GM18868 (cell line): ENCODE measurements at regions not wholly inside any gene's neighbourhood (a gene's known extent, or its start where the extent isn't known, plus 50 kb on each side); places are given as distances from the start of the nearest gene placed in this dataset.

ENCODE experiments used
- ATAC-seq: cut with Tn5 transposase; IDR thresholded peaks from one replicate; pipeline ENCODE4 v1.9.1; 2021; ENCODE audit warnings: mild to moderate bottlenecking, moderate library complexity; ENCODE audit not compliant: unreplicated experiment

GRCh38 chr13:44237276-44237767 is 136.3 kb upstream of the SERP2 start:
- ATAC-seq = peak; percentile 77

- ATAC-seq = no peak
Observed at GRCh38 chr13:44237881-44238421, 135.7 kb upstream of the SERP2 start.

- no peak for ATAC-seq
Observed at GRCh38 chr13:44240611-44241145, 132.9 kb upstream of the SERP2 start.

GRCh38 chr13:44241638-44242037 is 132.0 kb upstream of the SERP2 start:
- no peak for ATAC-seq

GRCh38 chr13:44242766-44243165 is 130.9 kb upstream of the SERP2 start:
- no peak for ATAC-seq

- peak; percentile 63 for ATAC-seq
Observed at GRCh38 chr13:44243198-44243857, 130.3 kb upstream of the SERP2 start.

GRCh38 chr13:44244288-44244687 is 129.3 kb upstream of the SERP2 start:
- ATAC-seq = no peak

GRCh38 chr13:44249431-44249836 is 124.2 kb upstream of the SERP2 start:
- no peak for ATAC-seq

- ATAC-seq = no peak
Observed at GRCh38 chr13:44252938-44253337, 120.7 kb upstream of the SERP2 start.

- ATAC-seq = no peak
Observed at GRCh38 chr13:44255771-44256364, 117.8 kb upstream of the SERP2 start.

GRCh38 chr13:44257796-44258195 is 115.8 kb upstream of the SERP2 start:
- ATAC-seq = no peak

- peak; percentile 91 for ATAC-seq
Observed at GRCh38 chr13:44259045-44260027, 114.3 kb upstream of the SERP2 start.

- no peak for ATAC-seq
Observed at GRCh38 chr13:44260336-44260735, 113.3 kb upstream of the SERP2 start.

GRCh38 chr13:44263751-44264620 is 109.6 kb upstream of the SERP2 start:
- ATAC-seq = no peak

GRCh38 chr13:44266305-44266704 is 107.3 kb upstream of the SERP2 start:
- no peak for ATAC-seq

GRCh38 chr13:44266772-44267171 is 106.9 kb upstream of the SERP2 start:
- ATAC-seq = no peak

GRCh38 chr13:44267203-44267602 is 106.4 kb upstream of the SERP2 start:
- ATAC-seq = no peak

- no peak for ATAC-seq
Observed at GRCh38 chr13:44267980-44268379, 105.6 kb upstream of the SERP2 start.

- no peak for ATAC-seq
Observed at GRCh38 chr13:44268980-44269379, 104.6 kb upstream of the SERP2 start.

- no peak for ATAC-seq
Observed at GRCh38 chr13:44270150-44270549, 103.5 kb upstream of the SERP2 start.
